Thoracic aorta (tissue), 2 donors: ENCODE measurements at regions not wholly inside any gene's neighbourhood (a gene's known extent, or its start where the extent isn't known, plus 50 kb on each side); places are given as distances from the start of the nearest gene placed in this dataset.

Source experiments
- ATAC-seq: fragments of 150-250 bp; one replicate; pipeline ENCODE4 v1.8.0; 2017; ENCODE audit warnings: low read depth; ENCODE audit not compliant: insufficient number of reproducible peaks, low FRiP score
- DNase-seq: peaks from one replicate; pipeline ENCODE4 v3.0.0-alpha.2; 2020; ENCODE audit warnings: low spot score
- H3K27ac ChIP-seq, 2 donors: fragments of 200-600 bp; sonication (generic); 1 replicate in 1 of 2; 2 replicates in 1 of 2; pipeline ENCODE4 v1.5.1; 2016; ENCODE audit warnings: mild to moderate bottlenecking in 2 of 2, moderate library complexity in 2 of 2
- H3K27me3 ChIP-seq: fragments of 200-600 bp; sonication (generic); replicated peaks from 2 replicates; pipeline ENCODE4 v1.6.0; 2016; ENCODE audit warnings: mild to moderate bottlenecking; ENCODE audit not compliant: insufficient read depth
- H3K36me3 ChIP-seq: fragments of 200-600 bp; sonication (generic); one replicate; pipeline ENCODE4 v1.5.1; 2016
- H3K4me1 ChIP-seq, 2 donors: fragments of 200-600 bp; sonication (generic); 1 replicate in 1 of 2; 2 replicates in 1 of 2; pipeline versions ENCODE4 v1.5.1 to v1.6.0; 2016; ENCODE audit warnings: low read depth in 2 of 2, mild to moderate bottlenecking in 1 of 2; ENCODE audit not compliant: control insufficient read depth in 1 of 2
- H3K4me3 ChIP-seq: fragments of 200-600 bp; sonication (generic); 2 replicates; pipeline ENCODE4 v1.5.1; 2016; ENCODE audit warnings: mild to moderate bottlenecking
- H3K9me3 ChIP-seq: fragments of 200-600 bp; sonication (generic); 2 replicates; pipeline ENCODE4 v1.5.1; 2016
- CTCF ChIP-seq: fragments of 200-600 bp; sonication (generic); IDR thresholded peaks from one replicate; pipeline ENCODE4 v1.5.1; 2019; ENCODE audit warnings: antibody characterized with exemption

- no peak for DNase-seq
- Histone ChIP-seq H3K9me3 (no peaks in the 10 kb centered on the region), H3K27ac (no peak overlapping the region), H3K4me3 (no peak overlapping the region), H3K27me3 (no peaks in the 10 kb centered on the region), H3K4me1 (peaks cover 0 to 6% of the 10 kb centered on the region in 2 donors), H3K36me3 (no peaks in the 10 kb centered on the region)
- TF ChIP-seq CTCF = no peak
- ATAC-seq = no peak
Observed at GRCh38 chr1:56222914-56223540, 356.3 kb downstream of the PLPP3 start.

GRCh38 chr1:56220021-56220420, 359.3 kb downstream of the PLPP3 start:
- Histone ChIP-seq H3K27ac (no peak overlapping the region), H3K4me3 (no peak overlapping the region), H3K9me3 (no peaks in the 10 kb centered on the region), H3K36me3 (no peaks in the 10 kb centered on the region), H3K27me3 (no peaks in the 10 kb centered on the region), H3K4me1 (peaks cover 8 to 15% of the 10 kb centered on the region in 2 donors)
- no peak for TF ChIP-seq CTCF
- no peak for DNase-seq
- no peak for ATAC-seq

GRCh38 chr1:56218023-56218422, 361.3 kb downstream of the PLPP3 start:
- Histone ChIP-seq H3K27me3 (no peaks in the 10 kb centered on the region), H3K36me3 (no peaks in the 10 kb centered on the region), H3K27ac (no peak overlapping the region), H3K4me1 (peaks cover 8 to 15% of the 10 kb centered on the region in 2 donors), H3K9me3 (no peaks in the 10 kb centered on the region), H3K4me3 (no peak overlapping the region)
- TF ChIP-seq CTCF = no peak
- DNase-seq = no peak
- no peak for ATAC-seq

GRCh38 chr1:56216218-56216617, 363.1 kb downstream of the PLPP3 start:
- no peaks in the 10 kb centered on the region for H3K36me3 ChIP-seq
- H3K27me3 ChIP-seq = no peaks in the 10 kb centered on the region
- H3K4me1 ChIP-seq = peaks cover 8 to 13% of the 10 kb centered on the region in 2 donors
- DNase-seq = peak; percentile 12
- no peak overlapping the region for H3K27ac ChIP-seq
- no peaks in the 10 kb centered on the region for H3K9me3 ChIP-seq
- no peak overlapping the region for H3K4me3 ChIP-seq
- no peak for ATAC-seq
- no peak for TF ChIP-seq CTCF

- Histone ChIP-seq H3K27me3 (no peaks in the 10 kb centered on the region), H3K27ac (no peak overlapping the region), H3K4me3 (no peak overlapping the region), H3K4me1 (peaks cover 8 to 18% of the 10 kb centered on the region in 2 donors), H3K36me3 (no peaks in the 10 kb centered on the region), H3K9me3 (no peaks in the 10 kb centered on the region)
- no peak for ATAC-seq
- TF ChIP-seq CTCF = no peak
- DNase-seq = no peak
Observed at GRCh38 chr1:56215771-56216170, 363.6 kb downstream of the PLPP3 start.
